BE2C (cell line): ENCODE measurements at regions not wholly inside any gene's neighbourhood (a gene's known extent, or its start where the extent isn't known, plus 50 kb on each side); places are given as distances from the start of the nearest gene placed in this dataset.

Experiments
- DNase-seq: peaks from one replicate; pipeline ENCODE4 v3.0.0-alpha.2; 2020
- H3K27me3 ChIP-seq: fragments of 250-450 bp; sonication (Bioruptor Pico); 2 replicates; pipeline ENCODE4 v1.5.1; 2020; ENCODE audit warnings: mild to moderate bottlenecking
- H3K36me3 ChIP-seq: fragments of 250-450 bp; sonication (Bioruptor Pico); 2 replicates; pipeline ENCODE4 v1.5.1; 2020; ENCODE audit warnings: mild to moderate bottlenecking
- H3K4me1 ChIP-seq: fragments of 250-450 bp; sonication (Bioruptor Pico); 2 replicates; pipeline ENCODE4 v1.5.1; 2020
- H3K4me3 ChIP-seq: 2 replicates; pipeline ENCODE4 v1.5.1; 2011; ENCODE audit warnings: low read depth, low read length
- H3K9me3 ChIP-seq: fragments of 250-450 bp; sonication (Bioruptor Pico); 2 replicates; pipeline ENCODE4 v1.5.1; 2020
- TF ChIP-seq, protein P1 (sequence below): IDR thresholded peaks from 2 replicates; pipeline ENCODE4 v1.5.1; 2012; ENCODE audit warnings: mild to moderate bottlenecking, low read depth, low read length

DNA sequence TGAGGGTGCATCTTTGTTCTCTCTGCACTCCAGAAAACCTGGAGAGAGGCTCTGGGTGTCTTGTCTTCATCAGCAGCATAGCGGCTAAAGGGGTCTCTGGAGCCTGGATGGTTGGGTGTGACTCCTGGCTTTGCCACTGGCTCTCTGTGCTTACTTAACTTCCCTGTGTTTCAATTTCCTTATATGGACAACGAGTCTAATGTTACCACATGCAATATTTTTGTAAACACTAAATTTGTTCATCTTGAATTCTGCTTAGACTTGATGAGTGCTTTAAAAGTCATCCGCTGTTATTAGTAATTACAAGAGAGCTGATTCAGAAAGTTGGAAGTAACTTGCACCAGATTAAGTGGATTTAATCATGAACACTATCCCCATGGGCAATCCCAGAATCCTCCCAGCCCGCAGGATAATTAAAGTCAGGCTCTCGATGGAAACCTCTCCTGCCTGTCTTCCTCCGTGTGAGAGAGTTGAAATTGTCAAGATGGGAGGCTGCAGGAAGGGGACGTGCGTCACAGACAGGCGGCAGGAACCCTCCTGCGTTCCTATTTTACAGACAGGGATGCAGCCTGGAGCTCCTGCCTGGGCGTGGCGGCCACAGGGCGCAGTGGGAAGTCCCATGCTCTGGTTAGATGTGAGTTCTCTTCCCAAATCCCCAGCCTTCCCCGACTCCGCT lies 201.2 kb downstream of the TTC8 start:
- no peaks in the 10 kb centered on the region for H3K4me1 ChIP-seq
- no peaks in the 10 kb centered on the region for H3K27me3 ChIP-seq
- peaks cover 12% of the 10 kb centered on the region for H3K9me3 ChIP-seq
- H3K36me3 ChIP-seq = no peaks in the 10 kb centered on the region
- DNase-seq = no peak
- H3K4me3 ChIP-seq = no peak overlapping the region
- TF ChIP-seq, protein P1, sequence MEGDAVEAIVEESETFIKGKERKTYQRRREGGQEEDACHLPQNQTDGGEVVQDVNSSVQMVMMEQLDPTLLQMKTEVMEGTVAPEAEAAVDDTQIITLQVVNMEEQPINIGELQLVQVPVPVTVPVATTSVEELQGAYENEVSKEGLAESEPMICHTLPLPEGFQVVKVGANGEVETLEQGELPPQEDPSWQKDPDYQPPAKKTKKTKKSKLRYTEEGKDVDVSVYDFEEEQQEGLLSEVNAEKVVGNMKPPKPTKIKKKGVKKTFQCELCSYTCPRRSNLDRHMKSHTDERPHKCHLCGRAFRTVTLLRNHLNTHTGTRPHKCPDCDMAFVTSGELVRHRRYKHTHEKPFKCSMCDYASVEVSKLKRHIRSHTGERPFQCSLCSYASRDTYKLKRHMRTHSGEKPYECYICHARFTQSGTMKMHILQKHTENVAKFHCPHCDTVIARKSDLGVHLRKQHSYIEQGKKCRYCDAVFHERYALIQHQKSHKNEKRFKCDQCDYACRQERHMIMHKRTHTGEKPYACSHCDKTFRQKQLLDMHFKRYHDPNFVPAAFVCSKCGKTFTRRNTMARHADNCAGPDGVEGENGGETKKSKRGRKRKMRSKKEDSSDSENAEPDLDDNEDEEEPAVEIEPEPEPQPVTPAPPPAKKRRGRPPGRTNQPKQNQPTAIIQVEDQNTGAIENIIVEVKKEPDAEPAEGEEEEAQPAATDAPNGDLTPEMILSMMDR = no peak

DNA sequence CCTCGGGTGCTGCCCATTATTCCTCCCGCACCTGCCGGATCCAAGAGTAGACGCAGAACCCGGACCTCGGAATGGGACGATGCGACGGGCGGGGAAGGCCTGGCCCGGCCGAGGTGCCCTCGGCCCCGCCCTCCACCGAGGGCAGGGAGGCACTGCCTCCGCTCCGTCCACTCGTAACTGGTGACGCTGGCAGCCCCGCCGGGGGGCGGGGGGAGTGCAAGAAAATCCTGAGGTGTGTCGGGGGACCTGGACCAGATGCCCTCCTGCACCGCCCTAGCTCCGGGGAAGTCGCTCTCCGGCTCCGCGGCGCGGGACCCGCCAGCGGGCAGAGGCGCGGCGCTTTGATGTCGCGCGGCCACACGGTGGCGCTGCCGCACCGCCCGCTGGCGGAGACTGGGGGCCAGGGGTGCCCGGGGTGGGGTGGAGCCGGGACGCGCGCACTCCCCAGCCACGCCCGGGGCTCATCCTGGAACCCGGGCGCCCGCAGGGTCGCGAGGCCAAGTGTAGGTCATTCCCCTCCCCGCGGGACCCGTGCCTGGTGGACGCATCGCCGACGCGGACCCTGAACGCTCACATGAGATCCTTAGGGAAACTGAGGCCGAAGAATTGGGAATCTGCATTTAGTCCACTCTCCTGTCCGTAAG lies 202.8 kb downstream of the TTC8 start:
- H3K27me3 ChIP-seq = no peaks in the 10 kb centered on the region
- H3K9me3 ChIP-seq = peaks cover 12% of the 10 kb centered on the region
- no peaks in the 10 kb centered on the region for H3K4me1 ChIP-seq
- no peaks in the 10 kb centered on the region for H3K36me3 ChIP-seq
- TF ChIP-seq, protein P1 = no peak
- DNase-seq = no peak
- H3K4me3 ChIP-seq = no peak overlapping the region

- H3K4me1 ChIP-seq = no peaks in the 10 kb centered on the region
Measured at GRCh38 chr14:89028462-89029134, 204.1 kb downstream of the TTC8 start.

GRCh38 chr14:89029961-89030694 lies 205.7 kb downstream of the TTC8 start:
- no peak for DNase-seq
- Histone ChIP-seq H3K27me3 (no peaks in the 10 kb centered on the region), H3K4me1 (no peaks in the 10 kb centered on the region), H3K4me3 (no peak overlapping the region), H3K36me3 (no peaks in the 10 kb centered on the region), H3K9me3 (peaks cover 12% of the 10 kb centered on the region)
- TF ChIP-seq, protein P1 = no peak

More at GRCh38 chr14:89028462-89029134, 204.1 kb downstream of the TTC8 start:
- H3K27me3 ChIP-seq = no peaks in the 10 kb centered on the region
- DNase-seq = no peak
- H3K9me3 ChIP-seq = peaks cover 12% of the 10 kb centered on the region
- H3K36me3 ChIP-seq = no peaks in the 10 kb centered on the region
- TF ChIP-seq, protein P1 = no peak
- no peak overlapping the region for H3K4me3 ChIP-seq

GRCh38 chr14:89030921-89031320 lies 206.5 kb downstream of the TTC8 start:
- no peak for DNase-seq
- TF ChIP-seq, protein P1 = no peak

More at GRCh38 chr14:89030921-89031320, 206.5 kb downstream of the TTC8 start:
- H3K4me1 ChIP-seq = no peaks in the 10 kb centered on the region
- no peak overlapping the region for H3K4me3 ChIP-seq
- H3K9me3 ChIP-seq = peaks cover 12% of the 10 kb centered on the region
- no peaks in the 10 kb centered on the region for H3K36me3 ChIP-seq
- H3K27me3 ChIP-seq = no peaks in the 10 kb centered on the region
